SK-N-MC (cell line): ENCODE measurements at regions not wholly inside any gene's neighbourhood (a gene's known extent, or its start where the extent isn't known, plus 50 kb on each side); places are given as distances from the start of the nearest gene placed in this dataset.

ENCODE experiments used
- DNase-seq: peaks from one replicate; pipeline ENCODE4 v3.0.0-alpha.2; 2011; ENCODE audit warnings: low read depth, low spot score
- H3K27ac ChIP-seq: fragments of 200-600 bp; sonication (generic); 2 replicates; pipeline ENCODE4 v1.5.1; 2016; ENCODE audit warnings: mixed run types
- H3K36me3 ChIP-seq: fragments of 200-600 bp; sonication (generic); 2 replicates; pipeline ENCODE4 v1.6.1; 2017; ENCODE audit warnings: antibody characterized with exemption, low read length, mixed read lengths; ENCODE audit not compliant: insufficient read depth
- H3K4me3 ChIP-seq: fragments of 200-600 bp; sonication (generic); 2 replicates; pipeline ENCODE4 v1.5.1; 2016
- H3K9ac ChIP-seq: fragments of 200-600 bp; sonication (generic); 2 replicates; pipeline ENCODE4 v1.8.0; 2017; ENCODE audit warnings: mixed run types, mixed read lengths; ENCODE audit not compliant: insufficient read length
- H3K9me3 ChIP-seq: fragments of 200-600 bp; sonication (generic); 2 replicates; pipeline ENCODE4 v1.6.1; 2017; ENCODE audit warnings: low read depth, mild to moderate bottlenecking, antibody characterized with exemption, low read length, moderate library complexity, mixed read lengths
- EZH2 ChIP-seq: fragments of 200-600 bp; sonication (generic); IDR thresholded peaks from one replicate; pipeline ENCODE4 v1.6.1; 2017; ENCODE audit warnings: antibody characterized with exemption
- FOXP2 ChIP-seq: optimal IDR thresholded peaks from 2 replicates; pipeline ENCODE3; 2011; ENCODE audit warnings: mild to moderate bottlenecking, moderate library complexity; ENCODE audit not compliant: insufficient read depth; ENCODE audit errors: extremely low read length, control extremely low read depth
- POLR2AphosphoS5 ChIP-seq: IDR thresholded peaks from 2 replicates; pipeline ENCODE4 v1.6.1; 2012; ENCODE audit warnings: mild to moderate bottlenecking, low read depth, low read length, borderline replicate concordance

GRCh38 chr4:184949020-184949419 lies 69.3 kb upstream of the HELT start:
- H3K9me3 ChIP-seq, result no peaks in the 10 kb centered on the region
- H3K36me3 ChIP-seq, result no peaks in the 10 kb centered on the region
- no peak for DNase-seq
- no peak overlapping the region for H3K9ac ChIP-seq
- no peak overlapping the region for H3K27ac ChIP-seq
- TF ChIP-seq EZH2, result no peak
- TF ChIP-seq POLR2AphosphoS5, result no peak
- TF ChIP-seq FOXP2, result no peak
- no peak overlapping the region for H3K4me3 ChIP-seq

GRCh38 chr4:184950117-184950830 lies 68.0 kb upstream of the HELT start:
- no peak for TF ChIP-seq POLR2AphosphoS5
- TF ChIP-seq EZH2, result no peak
- TF ChIP-seq FOXP2, result no peak
- no peak overlapping the region for H3K9ac ChIP-seq
- H3K27ac ChIP-seq, result no peak overlapping the region
- no peaks in the 10 kb centered on the region for H3K36me3 ChIP-seq
- H3K9me3 ChIP-seq, result no peaks in the 10 kb centered on the region
- H3K4me3 ChIP-seq, result no peak overlapping the region
- DNase-seq, result no peak

GRCh38 chr4:184950926-184951325 lies 67.4 kb upstream of the HELT start:
- DNase-seq, result no peak
- H3K4me3 ChIP-seq, result no peak overlapping the region
- H3K27ac ChIP-seq, result no peak overlapping the region
- no peaks in the 10 kb centered on the region for H3K9me3 ChIP-seq
- no peak overlapping the region for H3K9ac ChIP-seq
- TF ChIP-seq POLR2AphosphoS5, result no peak
- no peak for TF ChIP-seq FOXP2
- no peak for TF ChIP-seq EZH2
- H3K36me3 ChIP-seq, result no peaks in the 10 kb centered on the region

GRCh38 chr4:184951668-184952160 lies 66.6 kb upstream of the HELT start:
- no peaks in the 10 kb centered on the region for H3K36me3 ChIP-seq
- no peak overlapping the region for H3K4me3 ChIP-seq
- DNase-seq, result no peak
- H3K27ac ChIP-seq, result no peak overlapping the region
- no peaks in the 10 kb centered on the region for H3K9me3 ChIP-seq
- TF ChIP-seq FOXP2 (no peak), EZH2 (no peak), POLR2AphosphoS5 (no peak)
- no peak overlapping the region for H3K9ac ChIP-seq

- no peak for TF ChIP-seq FOXP2
- TF ChIP-seq POLR2AphosphoS5, result no peak
- no peak for TF ChIP-seq EZH2
- Histone ChIP-seq H3K9ac (no peak overlapping the region), H3K9me3 (no peaks in the 10 kb centered on the region), H3K4me3 (no peak overlapping the region), H3K27ac (no peak overlapping the region), H3K36me3 (no peaks in the 10 kb centered on the region)
- DNase-seq, result no peak
Observed at GRCh38 chr4:184952522-184952921, 65.8 kb upstream of the HELT start.

GRCh38 chr4:184953421-184953945 lies 64.8 kb upstream of the HELT start:
- Histone ChIP-seq H3K4me3 (no peak overlapping the region), H3K27ac (no peak overlapping the region), H3K9me3 (no peaks in the 10 kb centered on the region), H3K9ac (no peak overlapping the region), H3K36me3 (no peaks in the 10 kb centered on the region)
- no peak for TF ChIP-seq EZH2
- TF ChIP-seq POLR2AphosphoS5, result no peak
- TF ChIP-seq FOXP2, result no peak
- no peak for DNase-seq

GRCh38 chr4:184953971-184954370 lies 64.3 kb upstream of the HELT start:
- Histone ChIP-seq H3K27ac (no peak overlapping the region), H3K36me3 (no peaks in the 10 kb centered on the region), H3K9ac (no peak overlapping the region), H3K9me3 (no peaks in the 10 kb centered on the region), H3K4me3 (no peak overlapping the region)
- TF ChIP-seq POLR2AphosphoS5 (no peak), FOXP2 (no peak), EZH2 (no peak)
- no peak for DNase-seq

- DNase-seq, result no peak
- TF ChIP-seq POLR2AphosphoS5 (no peak), EZH2 (no peak), FOXP2 (no peak)
- Histone ChIP-seq H3K4me3 (no peak overlapping the region), H3K9me3 (no peaks in the 10 kb centered on the region), H3K9ac (no peak overlapping the region), H3K36me3 (no peaks in the 10 kb centered on the region), H3K27ac (no peak overlapping the region)
Observed at GRCh38 chr4:184954482-184954881, 63.8 kb upstream of the HELT start.
